PC-3 (cell line): ENCODE measurements at regions not wholly inside any gene's neighbourhood (a gene's known extent, or its start where the extent isn't known, plus 50 kb on each side); places are given as distances from the start of the nearest gene placed in this dataset.
A peak's percentile ranks its signal among the peaks of the same experiment; 100 is the strongest.
"Not testable (repeated sequence)": the region's sequence is repeated elsewhere in the genome, so short reads cannot be mapped to it uniquely, and the experiment has no call there.

ENCODE experiments used
- ATAC-seq: fragments of 200-7000 bp; cut with Tn5 transposase; 2 replicates; pipeline ENCODE4 v1.9.1; 2020; ENCODE audit warnings: mild to moderate bottlenecking, moderate library complexity
- BruUV-seq: library from RNA; stranded (reverse); fragments of 400-500 nt; replicated peaks from 2 replicates; lab custom pipeline; 2021; lab: Mats Ljungman, UMichigan
- CTCF ChIA-PET: fragments of 300-600 bp; sonication (Branson Sonifier 250); formaldehyde crosslinking; loops from one replicate; lab custom pipeline; 2022; ENCODE audit warnings: antibody characterized with exemption; lab: Charles Lee
- POLR2A ChIA-PET: fragments of 300-600 bp; sonication (Branson Sonifier 250); formaldehyde crosslinking; loops from one replicate; lab custom pipeline; 2022; ENCODE audit warnings: antibody characterized with exemption; ENCODE audit not compliant: unreplicated experiment; lab: Charles Lee
- DNase-seq: peaks from one replicate; pipeline ENCODE4 v3.0.0-alpha.2; 2015
- H2AFZ ChIP-seq: fragments of 300-600 bp; sonication (generic); 2 replicates; pipeline ENCODE4 v1.6.0; 2016; ENCODE audit warnings: antibody characterized with exemption, low read length
- H3F3A ChIP-seq: fragments of 300-600 bp; sonication (generic); one replicate; pipeline ENCODE4 v1.6.0; 2017; ENCODE audit warnings: antibody characterized with exemption, low read length, control low read depth, mild to moderate bottlenecking; ENCODE audit not compliant: unreplicated experiment
- H3K27ac ChIP-seq: fragments of 300-600 bp; sonication (generic); 2 replicates; pipeline ENCODE4 v1.5.1; 2016; ENCODE audit warnings: mild to moderate bottlenecking, low read length
- H3K27me3 ChIP-seq: fragments of 300-600 bp; sonication (generic); 2 replicates; pipeline ENCODE4 v1.6.1; 2016; ENCODE audit warnings: low read length, mixed read lengths
- H3K36me3 ChIP-seq: fragments of 300-600 bp; sonication (generic); 2 replicates; pipeline ENCODE4 v1.6.1; 2016; ENCODE audit warnings: low read depth, mixed run types, low read length, mixed read lengths
- H3K4me1 ChIP-seq: fragments of 300-600 bp; sonication (generic); 2 replicates; pipeline ENCODE4 v1.5.1; 2016; ENCODE audit warnings: low read length; ENCODE audit not compliant: insufficient read depth
- H3K4me2 ChIP-seq: fragments of 300-600 bp; sonication (generic); 2 replicates; pipeline ENCODE4 v1.6.0; 2016; ENCODE audit warnings: low read length
- H3K4me3 ChIP-seq: fragments of 300-600 bp; sonication (generic); 2 replicates; pipeline ENCODE4 v1.5.1; 2016; ENCODE audit warnings: mild to moderate bottlenecking, low read length, mixed read lengths
- H3K79me2 ChIP-seq: fragments of 300-600 bp; sonication (generic); 2 replicates; pipeline ENCODE4 v1.6.1; 2017; ENCODE audit warnings: low read length, mixed read lengths
- H3K9ac ChIP-seq: fragments of 300-600 bp; sonication (generic); 2 replicates; pipeline ENCODE4 v1.6.0; 2016; ENCODE audit warnings: mild to moderate bottlenecking, low read length
- H3K9me2 ChIP-seq: fragments of 300-600 bp; sonication (generic); replicated peaks from 2 replicates; pipeline ENCODE4 v1.6.1; 2016; ENCODE audit warnings: mixed run types, low read length, mixed read lengths
- H3K9me3 ChIP-seq: fragments of 300-600 bp; sonication (generic); 2 replicates; pipeline ENCODE4 v1.6.1; 2016; ENCODE audit warnings: low read length, mixed read lengths
- H4K20me1 ChIP-seq: fragments of 300-600 bp; sonication (generic); 2 replicates; pipeline ENCODE4 v1.6.1; 2016; ENCODE audit warnings: low read length, mixed read lengths
- CTCF ChIP-seq: fragments of 300-600 bp; sonication (generic); conservative IDR thresholded peaks from 2 replicates; pipeline ENCODE4 v1.5.1; 2017; ENCODE audit warnings: antibody characterized with exemption, low read depth, mild to moderate bottlenecking, low read length
- EZH2 ChIP-seq: fragments of 300-600 bp; sonication (generic); IDR thresholded peaks from one replicate; pipeline ENCODE4 v1.6.1; 2017; ENCODE audit warnings: antibody characterized with exemption, mild to moderate bottlenecking, low read length; ENCODE audit not compliant: unreplicated experiment
- EZH2phosphoT487 ChIP-seq: fragments of 300-600 bp; sonication (generic); IDR thresholded peaks from 2 replicates; pipeline ENCODE4 v1.6.1; 2018; ENCODE audit warnings: mild to moderate bottlenecking, antibody characterized with exemption, low read length, borderline replicate concordance
- intact Hi-C: fragments of 100-400 bp; cut with micrococcal nuclease; formaldehyde crosslinking; loops from 2 replicates; pipeline ENCODE4 v1.9.0; 2023

GRCh38 chr5:34412736-34413135, 243.4 kb upstream of the RAI14 start:
- Histone ChIP-seq H3K4me2 (peak overlapping the region; percentile 30), H3K9ac (no peak overlapping the region), H3K4me3 (no peak overlapping the region), H3K36me3 (no peaks in the 10 kb centered on the region), H4K20me1 (no peaks in the 10 kb centered on the region), H3K9me3 (no peaks in the 10 kb centered on the region), H3F3A (no peaks in the 10 kb centered on the region), H2AFZ (no peak overlapping the region), H3K27me3 (no peaks in the 10 kb centered on the region), H3K4me1 (peaks cover 30% of the 10 kb centered on the region), H3K79me2 (no peaks in the 10 kb centered on the region), H3K9me2 (no peaks in the 10 kb centered on the region; the same call in 1 of the 2 replicates), H3K27ac (no peak overlapping the region)
- intact Hi-C loops, result no loop called here
- peak; percentile 54 for DNase-seq
- ATAC-seq, result peak; percentile 66
- ChIA-PET CTCF (no interaction called here), POLR2A (no interaction called here)
- BruUV-seq, result no TSS peak
- no peak for TF ChIP-seq EZH2
- no peak for TF ChIP-seq CTCF
- TF ChIP-seq EZH2phosphoT487, result no peak

GRCh38 chr5:34415559-34416198, 240.4 kb upstream of the RAI14 start:
- H3K36me3 ChIP-seq, result no peaks in the 10 kb centered on the region
- no peak overlapping the region for H3K4me3 ChIP-seq
- no peak overlapping the region for H3K9ac ChIP-seq
- H3K4me2 ChIP-seq, result no peak overlapping the region
- no peaks in the 10 kb centered on the region for H3K9me2 ChIP-seq
- no TSS peak for BruUV-seq
- no peaks in the 10 kb centered on the region for H4K20me1 ChIP-seq
- ChIA-PET CTCF (no interaction called here), POLR2A (no interaction called here)
- H3K9me3 ChIP-seq, result no peaks in the 10 kb centered on the region
- no peak for ATAC-seq
- H3K27me3 ChIP-seq, result no peaks in the 10 kb centered on the region
- intact Hi-C loops, result no loop called here
- H3F3A ChIP-seq, result no peaks in the 10 kb centered on the region
- no peak overlapping the region for H2AFZ ChIP-seq
- no peaks in the 10 kb centered on the region for H3K79me2 ChIP-seq
- no peak for TF ChIP-seq CTCF
- TF ChIP-seq EZH2, result no peak
- TF ChIP-seq EZH2phosphoT487, result no peak
- H3K27ac ChIP-seq, result no peak overlapping the region
- peaks cover 27% of the 10 kb centered on the region for H3K4me1 ChIP-seq
- no peak for DNase-seq

GRCh38 chr5:34416501-34417008, 239.6 kb upstream of the RAI14 start:
- H3K4me3 ChIP-seq, result no peak overlapping the region
- no peak overlapping the region for H3K9ac ChIP-seq
- TF ChIP-seq CTCF (no peak), EZH2phosphoT487 (no peak), EZH2 (no peak)
- H3K79me2 ChIP-seq, result no peaks in the 10 kb centered on the region
- no peak overlapping the region for H3K27ac ChIP-seq
- no peaks in the 10 kb centered on the region for H3K9me2 ChIP-seq
- H2AFZ ChIP-seq, result no peak overlapping the region
- POLR2A ChIA-PET, result no interaction called here
- no peaks in the 10 kb centered on the region for H4K20me1 ChIP-seq
- CTCF ChIA-PET, result no interaction called here
- intact Hi-C loops, result no loop called here
- no peaks in the 10 kb centered on the region for H3K9me3 ChIP-seq
- no peaks in the 10 kb centered on the region for H3K27me3 ChIP-seq
- ATAC-seq (no peak), DNase-seq (no peak)
- H3K4me2 ChIP-seq, result no peak overlapping the region
- no TSS peak for BruUV-seq
- H3K36me3 ChIP-seq, result no peaks in the 10 kb centered on the region
- H3F3A ChIP-seq, result no peaks in the 10 kb centered on the region
- H3K4me1 ChIP-seq, result peaks cover 26% of the 10 kb centered on the region

- BruUV-seq, intact Hi-C loops, H3K4me3 ChIP-seq, H3K4me1 ChIP-seq, H4K20me1 ChIP-seq, H3K9me3 ChIP-seq, H3K4me2 ChIP-seq, CTCF ChIA-PET, ATAC-seq, H3F3A ChIP-seq, H3K27ac ChIP-seq, H3K9me2 ChIP-seq, H3K9ac ChIP-seq, H2AFZ ChIP-seq, H3K27me3 ChIP-seq, POLR2A ChIA-PET, H3K79me2 ChIP-seq, H3K36me3 ChIP-seq: not testable (repeated sequence)
- DNase-seq, result peak; percentile 60
Measured at GRCh38 chr5:34420191-34420590, 235.9 kb upstream of the RAI14 start.
